ENCODE measurements at regions not wholly inside any gene's neighbourhood (a gene's known extent, or its start where the extent isn't known, plus 50 kb on each side); places are given as distances from the start of the nearest gene placed in this dataset.

GRCh38 chr17:79332011-79332554, 257.5 kb downstream of the ENGASE start:
- no peaks in the 10 kb centered on the region for H3K9me3 Mint-ChIP-seq
- Histone ChIP-seq H3K56ac (ENCODE audit: insufficient read length, low read depth, low read length) (no peak overlapping the region), H3K9me3 (ENCODE audit: control insufficient read depth, low read depth, low read length) (no peaks in the 10 kb centered on the region), H3K14ac (ENCODE audit: insufficient read depth, low read length) (no peak overlapping the region), H3K79me1 (ENCODE audit: insufficient read depth, low read depth, low read length, poor library complexity, severe bottlenecking) (no peaks in the 10 kb centered on the region), H2AFZ (ENCODE audit: low read length) (no peak overlapping the region), H3T11ph (ENCODE audit: low read length) (no peak overlapping the region), H3K4me2 (ENCODE audit: insufficient read depth, insufficient read length, low read length) (no peak overlapping the region), H4K91ac (ENCODE audit: insufficient read length, low read depth, low read length) (no peak overlapping the region), H2AK5ac (ENCODE audit: insufficient read length, low read length) (no peak overlapping the region), H2BK15ac (ENCODE audit: low read depth, low read length) (no peak overlapping the region), H4K20me1 (ENCODE audit: control insufficient read depth, insufficient read depth, insufficient read length) (no peaks in the 10 kb centered on the region), H3K18ac (ENCODE audit: insufficient read length, low read depth, low read length) (no peak overlapping the region), H4K5ac (ENCODE audit: insufficient read length, low read depth, low read length) (no peak overlapping the region), H2BK12ac (ENCODE audit: insufficient read length, low read depth, low read length) (no peak overlapping the region), H2BK120ac (ENCODE audit: low read depth, low read length, poor library complexity, severe bottlenecking) (no peak overlapping the region), H3K23me2 (ENCODE audit: insufficient read length, low read depth, low read length, poor library complexity, severe bottlenecking) (no peaks in the 10 kb centered on the region), H3K4me1 (ENCODE audit: insufficient read depth, low read length) (peaks cover 6% of the 10 kb centered on the region; the same call in 1 of the 2 replicates), H2BK5ac (ENCODE audit: insufficient read length, low read length) (no peak overlapping the region), H3K27me3 (ENCODE audit: insufficient read depth, low read length) (no peaks in the 10 kb centered on the region), H3K9ac (ENCODE audit: extremely low read depth, insufficient read length, low read length) (no peak overlapping the region), H2BK20ac (ENCODE audit: low read depth, low read length, poor library complexity, severe bottlenecking) (no peak overlapping the region), H3K23ac (ENCODE audit: insufficient read length, low read depth, low read length) (no peak overlapping the region), H3K27ac (ENCODE audit: insufficient read length, low read depth, low read length) (no peak overlapping the region), H4K8ac (replicated peaks; ENCODE audit: insufficient read length, low read depth, low read length) (no peak overlapping the region), H3K4ac (ENCODE audit: low read depth, low read length) (no peak overlapping the region), H3K79me2 (ENCODE audit: insufficient read depth, low read length) (no peaks in the 10 kb centered on the region)
- WGBS (ENCODE audit: extremely low coverage, insufficient read length, low lambda C conversion rate) = no CpG with 5 or more reads among the region's 9 CpGs
- H3K4me3 Mint-ChIP-seq = no peak overlapping the region; a peak in 1 of 5 replicates
- no peaks in the 10 kb centered on the region for H3K36me3 Mint-ChIP-seq (ENCODE audit: insufficient read depth in 1 of 3, low read depth in 3 of 3)
- H3K27me3 Mint-ChIP-seq (ENCODE audit: low read depth) = peaks cover 31% of the 10 kb centered on the region
- DNase-seq = no peak
- peaks cover 15 to 21% of the 10 kb centered on the region in 2 experiments for H3K4me1 Mint-ChIP-seq
- peak overlapping the region in 2 of 3 experiments; percentile 26 to 74; a peak in 2 of 7 replicates for H3K27ac Mint-ChIP-seq
- TF ChIP-seq, protein P1, sequence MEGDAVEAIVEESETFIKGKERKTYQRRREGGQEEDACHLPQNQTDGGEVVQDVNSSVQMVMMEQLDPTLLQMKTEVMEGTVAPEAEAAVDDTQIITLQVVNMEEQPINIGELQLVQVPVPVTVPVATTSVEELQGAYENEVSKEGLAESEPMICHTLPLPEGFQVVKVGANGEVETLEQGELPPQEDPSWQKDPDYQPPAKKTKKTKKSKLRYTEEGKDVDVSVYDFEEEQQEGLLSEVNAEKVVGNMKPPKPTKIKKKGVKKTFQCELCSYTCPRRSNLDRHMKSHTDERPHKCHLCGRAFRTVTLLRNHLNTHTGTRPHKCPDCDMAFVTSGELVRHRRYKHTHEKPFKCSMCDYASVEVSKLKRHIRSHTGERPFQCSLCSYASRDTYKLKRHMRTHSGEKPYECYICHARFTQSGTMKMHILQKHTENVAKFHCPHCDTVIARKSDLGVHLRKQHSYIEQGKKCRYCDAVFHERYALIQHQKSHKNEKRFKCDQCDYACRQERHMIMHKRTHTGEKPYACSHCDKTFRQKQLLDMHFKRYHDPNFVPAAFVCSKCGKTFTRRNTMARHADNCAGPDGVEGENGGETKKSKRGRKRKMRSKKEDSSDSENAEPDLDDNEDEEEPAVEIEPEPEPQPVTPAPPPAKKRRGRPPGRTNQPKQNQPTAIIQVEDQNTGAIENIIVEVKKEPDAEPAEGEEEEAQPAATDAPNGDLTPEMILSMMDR (conservative IDR thresholded peaks at IDR 0.05) = no peak

All from H9 (cell line).